SK-N-SH (cell line): ENCODE measurements at regions not wholly inside any gene's neighbourhood (a gene's known extent, or its start where the extent isn't known, plus 50 kb on each side); places are given as distances from the start of the nearest gene placed in this dataset.

Experiments used
- CTCF ChIP-seq: fragments of 200-600 bp; sonication (generic); IDR thresholded peaks from 2 replicates; pipeline ENCODE4 v1.6.1; 2017; ENCODE audit warnings: antibody characterized with exemption, mild to moderate bottlenecking, moderate library complexity
- FOXJ3 ChIP-seq: sonication (generic); formaldehyde crosslinking; IDR thresholded peaks from 2 replicates; pipeline ENCODE4 v1.5.1; 2020; ENCODE audit warnings: mild to moderate bottlenecking, missing genetic modification reagents
- POLR2AphosphoS5 ChIP-seq: IDR thresholded peaks from 2 replicates; pipeline ENCODE4 v1.6.1; 2012; ENCODE audit warnings: low read depth, low read length
- RFX5 ChIP-seq: IDR thresholded peaks from 2 replicates; pipeline ENCODE4 v1.6.1; 2012; ENCODE audit warnings: mild to moderate bottlenecking, improper control_type of control experiment, low read length
- SMC3 ChIP-seq: IDR thresholded peaks from 2 replicates; pipeline ENCODE4 v1.6.1; 2012; ENCODE audit warnings: low read depth, low read length, improper control_type of control experiment
- TF ChIP-seq, protein P1 (sequence below): IDR thresholded peaks from 2 replicates; pipeline ENCODE4 v1.6.1; 2012; ENCODE audit warnings: mild to moderate bottlenecking, low read depth, low read length, moderate library complexity

DNA sequence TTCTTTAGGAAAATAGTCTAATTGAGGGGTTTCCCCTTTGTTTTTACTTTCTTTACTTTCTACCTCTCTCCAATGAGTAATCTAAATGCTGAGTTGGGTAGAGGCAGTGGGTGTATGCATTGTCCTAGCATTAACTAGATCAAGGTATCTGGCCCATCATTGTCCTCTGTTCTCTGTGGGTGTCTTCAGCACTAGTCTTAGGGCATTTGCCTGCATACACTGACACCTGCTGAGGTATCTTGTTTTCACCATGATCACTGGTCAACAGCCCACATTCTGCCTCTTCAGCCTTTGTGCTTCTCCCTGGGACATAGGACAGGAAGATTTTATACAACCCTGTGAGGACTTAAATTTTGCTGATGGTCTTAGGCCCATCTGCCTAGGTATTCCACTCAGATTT, 371.1 kb downstream of the RAB38 start:
- TF ChIP-seq FOXJ3 (CRISPR knock-in tag) = no peak
- TF ChIP-seq RFX5 = no peak
- TF ChIP-seq, protein P1, sequence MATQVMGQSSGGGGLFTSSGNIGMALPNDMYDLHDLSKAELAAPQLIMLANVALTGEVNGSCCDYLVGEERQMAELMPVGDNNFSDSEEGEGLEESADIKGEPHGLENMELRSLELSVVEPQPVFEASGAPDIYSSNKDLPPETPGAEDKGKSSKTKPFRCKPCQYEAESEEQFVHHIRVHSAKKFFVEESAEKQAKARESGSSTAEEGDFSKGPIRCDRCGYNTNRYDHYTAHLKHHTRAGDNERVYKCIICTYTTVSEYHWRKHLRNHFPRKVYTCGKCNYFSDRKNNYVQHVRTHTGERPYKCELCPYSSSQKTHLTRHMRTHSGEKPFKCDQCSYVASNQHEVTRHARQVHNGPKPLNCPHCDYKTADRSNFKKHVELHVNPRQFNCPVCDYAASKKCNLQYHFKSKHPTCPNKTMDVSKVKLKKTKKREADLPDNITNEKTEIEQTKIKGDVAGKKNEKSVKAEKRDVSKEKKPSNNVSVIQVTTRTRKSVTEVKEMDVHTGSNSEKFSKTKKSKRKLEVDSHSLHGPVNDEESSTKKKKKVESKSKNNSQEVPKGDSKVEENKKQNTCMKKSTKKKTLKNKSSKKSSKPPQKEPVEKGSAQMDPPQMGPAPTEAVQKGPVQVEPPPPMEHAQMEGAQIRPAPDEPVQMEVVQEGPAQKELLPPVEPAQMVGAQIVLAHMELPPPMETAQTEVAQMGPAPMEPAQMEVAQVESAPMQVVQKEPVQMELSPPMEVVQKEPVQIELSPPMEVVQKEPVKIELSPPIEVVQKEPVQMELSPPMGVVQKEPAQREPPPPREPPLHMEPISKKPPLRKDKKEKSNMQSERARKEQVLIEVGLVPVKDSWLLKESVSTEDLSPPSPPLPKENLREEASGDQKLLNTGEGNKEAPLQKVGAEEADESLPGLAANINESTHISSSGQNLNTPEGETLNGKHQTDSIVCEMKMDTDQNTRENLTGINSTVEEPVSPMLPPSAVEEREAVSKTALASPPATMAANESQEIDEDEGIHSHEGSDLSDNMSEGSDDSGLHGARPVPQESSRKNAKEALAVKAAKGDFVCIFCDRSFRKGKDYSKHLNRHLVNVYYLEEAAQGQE = no peak
- TF ChIP-seq CTCF = no peak
- no peak for TF ChIP-seq SMC3
- TF ChIP-seq POLR2AphosphoS5 = no peak
